ENCODE measurements at regions not wholly inside any gene's neighbourhood (a gene's known extent, or its start where the extent isn't known, plus 50 kb on each side); places are given as distances from the start of the nearest gene placed in this dataset.

- no peaks in the 10 kb centered on the region for H3K36me3 Mint-ChIP-seq (ENCODE audit: low read depth)
- H3K27me3 Mint-ChIP-seq (ENCODE audit: low read depth) = peaks cover 3% of the 10 kb centered on the region
- no peak overlapping the region for H3K27ac Mint-ChIP-seq
- no peak for TF ChIP-seq CTCF (IDR thresholded peaks at IDR 0.05; ENCODE audit: unreplicated experiment in 3 of 3)
- no peaks in the 10 kb centered on the region for H3K9me3 Mint-ChIP-seq
- no peaks in the 10 kb centered on the region for H3K4me1 Mint-ChIP-seq
- H3K4me3 Mint-ChIP-seq = no peak overlapping the region
These were observed 226.9 kb upstream of the SMIM31 start for GRCh38 chr4:164526933-164527583.

- TF ChIP-seq CTCF (IDR thresholded peaks at IDR 0.05; ENCODE audit: unreplicated experiment in 3 of 3) = no peak
- no peak overlapping the region for H3K4me3 Mint-ChIP-seq
- H3K36me3 Mint-ChIP-seq (ENCODE audit: low read depth) = no peaks in the 10 kb centered on the region
- no peaks in the 10 kb centered on the region for H3K9me3 Mint-ChIP-seq
- no peaks in the 10 kb centered on the region for H3K27me3 Mint-ChIP-seq (ENCODE audit: low read depth)
- no peaks in the 10 kb centered on the region for H3K4me1 Mint-ChIP-seq
- no peak overlapping the region for H3K27ac Mint-ChIP-seq
These were observed 224.9 kb upstream of the SMIM31 start for GRCh38 chr4:164529058-164529457.

GRCh38 chr4:164529486-164529885 lies 224.4 kb upstream of the SMIM31 start:
- Mint-ChIP-seq H3K4me1 (no peaks in the 10 kb centered on the region), H3K27ac (no peak overlapping the region), H3K4me3 (no peak overlapping the region), H3K9me3 (no peaks in the 10 kb centered on the region), H3K27me3 (ENCODE audit: low read depth) (no peaks in the 10 kb centered on the region), H3K36me3 (ENCODE audit: low read depth) (no peaks in the 10 kb centered on the region)
- TF ChIP-seq CTCF (IDR thresholded peaks at IDR 0.05; ENCODE audit: unreplicated experiment in 3 of 3) = no peak

- Mint-ChIP-seq H3K4me1 (no peaks in the 10 kb centered on the region), H3K27ac (no peak overlapping the region), H3K9me3 (no peaks in the 10 kb centered on the region), H3K27me3 (ENCODE audit: low read depth) (no peaks in the 10 kb centered on the region), H3K4me3 (no peak overlapping the region), H3K36me3 (ENCODE audit: low read depth) (no peaks in the 10 kb centered on the region)
- TF ChIP-seq CTCF (IDR thresholded peaks at IDR 0.05; ENCODE audit: unreplicated experiment in 3 of 3) = no peak
These were observed 222.6 kb upstream of the SMIM31 start for GRCh38 chr4:164531336-164531735.

GRCh38 chr4:164536814-164537213 lies 217.1 kb upstream of the SMIM31 start:
- H3K36me3 Mint-ChIP-seq (ENCODE audit: low read depth) = no peaks in the 10 kb centered on the region
- H3K27ac Mint-ChIP-seq = no peak overlapping the region
- no peaks in the 10 kb centered on the region for H3K4me1 Mint-ChIP-seq
- peaks cover 6% of the 10 kb centered on the region for H3K9me3 Mint-ChIP-seq
- no peak for TF ChIP-seq CTCF (IDR thresholded peaks at IDR 0.05; ENCODE audit: unreplicated experiment in 3 of 3)
- H3K4me3 Mint-ChIP-seq = no peak overlapping the region
- H3K27me3 Mint-ChIP-seq (ENCODE audit: low read depth) = peaks cover 3% of the 10 kb centered on the region

GRCh38 chr4:164538097-164538496 lies 215.8 kb upstream of the SMIM31 start:
- H3K27ac Mint-ChIP-seq = no peak overlapping the region
- no peak for TF ChIP-seq CTCF (IDR thresholded peaks at IDR 0.05; ENCODE audit: unreplicated experiment in 3 of 3)
- peaks cover 10% of the 10 kb centered on the region for H3K9me3 Mint-ChIP-seq
- peaks cover 3% of the 10 kb centered on the region for H3K27me3 Mint-ChIP-seq (ENCODE audit: low read depth)
- H3K4me3 Mint-ChIP-seq = no peak overlapping the region
- no peaks in the 10 kb centered on the region for H3K36me3 Mint-ChIP-seq (ENCODE audit: low read depth)
- no peaks in the 10 kb centered on the region for H3K4me1 Mint-ChIP-seq

Data from nephron (organoid).